A673 (cell line): ENCODE measurements at regions not wholly inside any gene's neighbourhood (a gene's known extent, or its start where the extent isn't known, plus 50 kb on each side); places are given as distances from the start of the nearest gene placed in this dataset.

Source experiments
- CTCF ChIP-seq: fragments of 300-800, 200-600 bp; sonication (generic); conservative IDR thresholded peaks from 2 replicates; pipeline ENCODE4 v1.5.1; 2017; ENCODE audit warnings: low read depth, mild to moderate bottlenecking, antibody characterized with exemption, low read length, moderate library complexity, mixed read lengths
- EZH2 ChIP-seq: fragments of 200-600 bp; sonication (generic); IDR thresholded peaks from 2 replicates; pipeline ENCODE4 v1.6.1; 2017; ENCODE audit warnings: borderline replicate concordance, low read depth, mild to moderate bottlenecking, mixed read lengths, antibody characterized with exemption, low read length; ENCODE audit not compliant: poor library complexity, severe bottlenecking

- no peak for TF ChIP-seq CTCF
- no peak for TF ChIP-seq EZH2
Observed at GRCh38 chr2:111638274-111638877, 245.6 kb downstream of the ANAPC1 start.
